ENCODE measurements at regions not wholly inside any gene's neighbourhood (a gene's known extent, or its start where the extent isn't known, plus 50 kb on each side); places are given as distances from the start of the nearest gene placed in this dataset.

GRCh38 chr6:23045280-23045679 is 475.9 kb downstream of the HDGFL1 start:
- TF ChIP-seq CTCF (IDR thresholded peaks at IDR 0.05) (no peak), POLR2A (IDR thresholded peaks at IDR 0.05) (no peak)

Data from right lobe of liver (tissue), 4 donors.